ENCODE measurements at regions not wholly inside any gene's neighbourhood (a gene's known extent, or its start where the extent isn't known, plus 50 kb on each side); places are given as distances from the start of the nearest gene placed in this dataset.

DNA sequence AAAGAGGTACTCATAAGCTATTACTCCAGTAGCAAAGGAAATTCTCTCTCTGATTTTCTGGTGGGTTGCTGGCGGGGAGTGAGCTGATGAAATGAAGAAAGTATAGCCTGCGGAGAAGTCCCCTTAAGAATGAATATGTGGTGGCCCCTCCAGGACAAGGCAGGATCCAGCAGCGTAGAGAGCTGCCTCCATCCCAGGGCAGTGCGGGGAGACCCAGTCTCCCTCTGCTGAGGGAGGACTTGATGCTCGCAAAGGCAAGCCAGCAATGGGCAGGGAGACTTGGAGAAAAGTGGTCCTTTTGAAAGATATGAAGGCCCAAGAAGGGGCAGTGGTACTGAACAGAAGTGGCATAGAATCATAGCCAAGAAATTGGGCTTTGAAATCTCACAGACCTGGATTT, 106.0 kb upstream of the SLC44A3 start:
- POLR2A ChIA-PET (ENCODE audit: low non-redundant PET), result no interaction called here
- CTCF ChIA-PET, result no interaction called here
- Histone ChIP-seq H3K9me3 (ENCODE audit: low read depth, low read length, poor library complexity, severe bottlenecking) (no peaks in the 10 kb centered on the region), H3K4me3 (ENCODE audit: low read depth, low read length, poor library complexity, severe bottlenecking) (no peak overlapping the region), H3K27me3 (replicated peaks; ENCODE audit: insufficient read depth, low read depth, low read length, poor library complexity) (no peaks in the 10 kb centered on the region), H3K4me1 (ENCODE audit: insufficient read depth, low read length, poor library complexity, severe bottlenecking) (no peaks in the 10 kb centered on the region), H3K27ac (ENCODE audit: low read depth, low read length, poor library complexity, severe bottlenecking) (no peak overlapping the region), H3K36me3 (ENCODE audit: insufficient read depth, low read length, poor library complexity, severe bottlenecking) (no peaks in the 10 kb centered on the region)
- no peak for TF ChIP-seq EZH2 (IDR thresholded peaks at IDR 0.05; ENCODE audit: borderline replicate concordance, low read depth, low read length, poor library complexity, severe bottlenecking)
- TF ChIP-seq, protein P1, sequence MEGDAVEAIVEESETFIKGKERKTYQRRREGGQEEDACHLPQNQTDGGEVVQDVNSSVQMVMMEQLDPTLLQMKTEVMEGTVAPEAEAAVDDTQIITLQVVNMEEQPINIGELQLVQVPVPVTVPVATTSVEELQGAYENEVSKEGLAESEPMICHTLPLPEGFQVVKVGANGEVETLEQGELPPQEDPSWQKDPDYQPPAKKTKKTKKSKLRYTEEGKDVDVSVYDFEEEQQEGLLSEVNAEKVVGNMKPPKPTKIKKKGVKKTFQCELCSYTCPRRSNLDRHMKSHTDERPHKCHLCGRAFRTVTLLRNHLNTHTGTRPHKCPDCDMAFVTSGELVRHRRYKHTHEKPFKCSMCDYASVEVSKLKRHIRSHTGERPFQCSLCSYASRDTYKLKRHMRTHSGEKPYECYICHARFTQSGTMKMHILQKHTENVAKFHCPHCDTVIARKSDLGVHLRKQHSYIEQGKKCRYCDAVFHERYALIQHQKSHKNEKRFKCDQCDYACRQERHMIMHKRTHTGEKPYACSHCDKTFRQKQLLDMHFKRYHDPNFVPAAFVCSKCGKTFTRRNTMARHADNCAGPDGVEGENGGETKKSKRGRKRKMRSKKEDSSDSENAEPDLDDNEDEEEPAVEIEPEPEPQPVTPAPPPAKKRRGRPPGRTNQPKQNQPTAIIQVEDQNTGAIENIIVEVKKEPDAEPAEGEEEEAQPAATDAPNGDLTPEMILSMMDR (conservative IDR thresholded peaks at IDR 0.05; ENCODE audit: low read depth, low read length), result no peak
- no peak for DNase-seq (ENCODE audit: low spot score)
- intact Hi-C loops (cut with micrococcal nuclease; ENCODE audit: unreplicated experiment), result no loop called here
- no TSS peak for BruUV-seq (replicated peaks)

DNA sequence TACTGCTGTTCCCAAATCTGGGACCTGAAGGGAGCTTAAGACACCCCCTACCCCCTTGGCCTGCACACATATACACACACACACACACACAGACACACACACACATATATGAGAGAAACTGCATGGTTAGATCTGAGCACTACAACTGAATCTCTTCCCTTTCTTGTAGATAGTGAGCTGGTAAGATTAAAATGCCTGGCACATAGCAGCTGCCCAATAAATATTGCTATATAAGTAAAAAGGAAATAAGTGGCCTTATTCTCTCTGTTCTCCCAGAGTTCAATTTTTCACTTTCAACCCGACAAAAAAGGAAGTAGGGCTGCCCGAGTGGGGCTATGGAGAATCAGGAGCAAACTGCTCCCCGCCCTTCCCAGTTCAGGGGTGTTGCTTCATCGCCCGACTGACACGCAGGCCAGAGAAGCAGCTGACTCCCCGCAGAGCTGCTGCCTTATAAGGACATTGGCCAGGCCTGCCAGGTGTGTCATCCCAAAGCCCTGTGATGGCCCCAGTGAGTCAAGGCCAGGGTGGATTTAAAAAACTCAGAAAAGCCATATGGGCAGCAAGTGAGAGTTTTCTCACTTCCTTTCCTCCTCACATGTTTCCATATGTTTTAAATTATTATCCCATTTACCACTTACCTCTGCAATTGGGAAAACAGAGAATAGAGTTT, 106.5 kb upstream of the SLC44A3 start:
- no peak overlapping the region for H3K27ac ChIP-seq (ENCODE audit: low read depth, low read length, poor library complexity, severe bottlenecking)
- intact Hi-C loops (cut with micrococcal nuclease; ENCODE audit: unreplicated experiment), result no loop called here
- CTCF ChIA-PET, result no interaction called here
- no peak for DNase-seq (ENCODE audit: low spot score)
- POLR2A ChIA-PET (ENCODE audit: low non-redundant PET), result no interaction called here
- no TSS peak for BruUV-seq (replicated peaks)
- no peaks in the 10 kb centered on the region for H3K9me3 ChIP-seq (ENCODE audit: low read depth, low read length, poor library complexity, severe bottlenecking)
- peaks cover 1% of the 10 kb centered on the region for H3K4me1 ChIP-seq (ENCODE audit: insufficient read depth, low read length, poor library complexity, severe bottlenecking)
- H3K36me3 ChIP-seq (ENCODE audit: insufficient read depth, low read length, poor library complexity, severe bottlenecking), result no peaks in the 10 kb centered on the region
- no peak overlapping the region for H3K4me3 ChIP-seq (ENCODE audit: low read depth, low read length, poor library complexity, severe bottlenecking)
- TF ChIP-seq, protein P1 (conservative IDR thresholded peaks at IDR 0.05; ENCODE audit: low read depth, low read length), result no peak
- no peak for TF ChIP-seq EZH2 (IDR thresholded peaks at IDR 0.05; ENCODE audit: borderline replicate concordance, low read depth, low read length, poor library complexity, severe bottlenecking)
- no peaks in the 10 kb centered on the region for H3K27me3 ChIP-seq (replicated peaks; ENCODE audit: insufficient read depth, low read depth, low read length, poor library complexity)

DNA sequence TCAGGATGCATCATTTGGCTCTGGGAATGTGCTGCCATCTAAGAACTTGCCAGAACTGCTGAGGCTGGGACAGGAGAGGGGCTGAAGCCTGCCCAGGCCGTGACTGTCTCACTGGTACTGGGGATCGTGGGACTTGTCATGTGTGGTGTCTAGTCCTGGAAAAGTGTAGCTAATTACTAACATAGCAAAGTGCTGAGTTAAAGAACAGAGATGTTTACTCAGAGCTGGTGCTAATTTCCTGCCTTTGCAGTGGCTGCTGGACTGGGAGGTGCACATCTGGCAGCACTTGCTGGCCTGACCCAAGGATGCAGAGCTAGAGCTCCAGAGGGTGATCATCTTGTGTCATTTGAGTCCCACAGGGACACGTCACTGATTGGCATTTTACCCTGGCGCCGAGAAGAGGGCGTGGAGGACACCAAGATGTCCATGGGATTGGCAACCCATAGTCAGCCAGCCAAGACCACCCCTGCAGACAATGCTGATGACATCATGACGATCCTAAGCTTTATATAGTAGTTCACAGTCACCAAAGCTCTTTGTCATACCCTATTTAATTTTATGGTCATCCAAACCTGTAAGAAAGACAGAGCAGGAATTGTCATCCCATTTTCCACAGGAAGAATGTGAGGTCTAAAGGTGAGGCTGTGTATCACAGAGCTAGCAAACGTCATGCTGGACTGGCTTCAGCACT, 110.1 kb upstream of the SLC44A3 start:
- no peaks in the 10 kb centered on the region for H3K36me3 ChIP-seq (ENCODE audit: insufficient read depth, low read length, poor library complexity, severe bottlenecking)
- TF ChIP-seq, protein P1 (conservative IDR thresholded peaks at IDR 0.05; ENCODE audit: low read depth, low read length), result no peak
- no peak for TF ChIP-seq EZH2 (IDR thresholded peaks at IDR 0.05; ENCODE audit: borderline replicate concordance, low read depth, low read length, poor library complexity, severe bottlenecking)
- no peak overlapping the region for H3K4me3 ChIP-seq (ENCODE audit: low read depth, low read length, poor library complexity, severe bottlenecking)
- H3K4me1 ChIP-seq (ENCODE audit: insufficient read depth, low read length, poor library complexity, severe bottlenecking), result peaks cover 27% of the 10 kb centered on the region
- intact Hi-C loops (cut with micrococcal nuclease; ENCODE audit: unreplicated experiment), result no loop called here
- no peak for DNase-seq (ENCODE audit: low spot score)
- ChIA-PET CTCF (no interaction called here), POLR2A (ENCODE audit: low non-redundant PET) (no interaction called here)
- H3K27ac ChIP-seq (ENCODE audit: low read depth, low read length, poor library complexity, severe bottlenecking), result no peak overlapping the region
- BruUV-seq (replicated peaks), result no TSS peak
- H3K27me3 ChIP-seq (replicated peaks; ENCODE audit: insufficient read depth, low read depth, low read length, poor library complexity), result no peaks in the 10 kb centered on the region
- no peaks in the 10 kb centered on the region for H3K9me3 ChIP-seq (ENCODE audit: low read depth, low read length, poor library complexity, severe bottlenecking)

Measured in A673 (cell line).